PC-9 (cell line): ENCODE measurements at regions not wholly inside any gene's neighbourhood (a gene's known extent, or its start where the extent isn't known, plus 50 kb on each side); places are given as distances from the start of the nearest gene placed in this dataset.

ENCODE experiments used
- EZH2 ChIP-seq: fragments of 200-600 bp; sonication (generic); IDR thresholded peaks from 2 replicates; pipeline ENCODE4 v1.8.0; 2017; ENCODE audit warnings: antibody characterized with exemption, low read depth
- TF ChIP-seq, protein P1 (sequence below): fragments of 200-600 bp; sonication (generic); conservative IDR thresholded peaks from 2 replicates; pipeline ENCODE4 v1.6.1; 2017; ENCODE audit warnings: mixed run types, antibody characterized with exemption, mild to moderate bottlenecking, moderate library complexity

DNA sequence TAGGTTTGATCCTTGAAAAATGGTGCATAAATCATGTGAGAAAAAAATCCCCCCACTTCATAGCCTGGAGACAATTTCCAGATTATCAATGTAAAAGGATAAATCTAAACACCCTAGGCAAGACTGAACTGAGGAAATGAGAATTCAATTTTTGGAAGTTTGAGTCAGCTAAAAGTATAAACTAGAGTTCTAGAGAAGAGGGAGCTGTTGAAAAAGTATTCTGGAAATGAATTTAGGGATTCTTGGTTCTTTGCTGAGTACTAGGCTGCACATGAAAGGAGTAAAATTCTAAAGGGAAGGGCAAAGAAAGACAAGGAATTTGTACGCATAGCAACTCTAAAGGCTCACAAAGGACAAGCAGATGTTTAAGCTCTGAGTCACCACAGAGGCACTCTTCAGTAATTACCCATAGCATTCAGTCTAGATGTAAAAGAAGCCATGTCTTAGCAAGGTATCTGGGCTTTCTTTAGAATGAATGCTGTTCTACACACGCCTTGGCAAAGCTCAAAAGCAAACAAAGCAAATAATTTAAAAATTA, 896.5 kb downstream of the PDHA2 start:
- TF ChIP-seq, protein P1, sequence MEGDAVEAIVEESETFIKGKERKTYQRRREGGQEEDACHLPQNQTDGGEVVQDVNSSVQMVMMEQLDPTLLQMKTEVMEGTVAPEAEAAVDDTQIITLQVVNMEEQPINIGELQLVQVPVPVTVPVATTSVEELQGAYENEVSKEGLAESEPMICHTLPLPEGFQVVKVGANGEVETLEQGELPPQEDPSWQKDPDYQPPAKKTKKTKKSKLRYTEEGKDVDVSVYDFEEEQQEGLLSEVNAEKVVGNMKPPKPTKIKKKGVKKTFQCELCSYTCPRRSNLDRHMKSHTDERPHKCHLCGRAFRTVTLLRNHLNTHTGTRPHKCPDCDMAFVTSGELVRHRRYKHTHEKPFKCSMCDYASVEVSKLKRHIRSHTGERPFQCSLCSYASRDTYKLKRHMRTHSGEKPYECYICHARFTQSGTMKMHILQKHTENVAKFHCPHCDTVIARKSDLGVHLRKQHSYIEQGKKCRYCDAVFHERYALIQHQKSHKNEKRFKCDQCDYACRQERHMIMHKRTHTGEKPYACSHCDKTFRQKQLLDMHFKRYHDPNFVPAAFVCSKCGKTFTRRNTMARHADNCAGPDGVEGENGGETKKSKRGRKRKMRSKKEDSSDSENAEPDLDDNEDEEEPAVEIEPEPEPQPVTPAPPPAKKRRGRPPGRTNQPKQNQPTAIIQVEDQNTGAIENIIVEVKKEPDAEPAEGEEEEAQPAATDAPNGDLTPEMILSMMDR: no peak
- no peak for TF ChIP-seq EZH2
